NCI-H774 (cell line): ENCODE measurements at regions not wholly inside any gene's neighbourhood (a gene's known extent, or its start where the extent isn't known, plus 50 kb on each side); places are given as distances from the start of the nearest gene placed in this dataset.

ENCODE experiments used
- DNase-seq: peaks from one replicate; lab custom pipeline; 2025; lab: John Stamatoyannopoulos, UW

- peak; percentile 46 for DNase-seq
Observed at GRCh38 chr9:107749787-107750444, 260.3 kb upstream of the KLF4 start.

GRCh38 chr9:107744873-107745272 is 255.3 kb upstream of the KLF4 start:
- no peak for DNase-seq

- no peak for DNase-seq
Observed at GRCh38 chr9:107742531-107743309, 253.2 kb upstream of the KLF4 start.

GRCh38 chr9:107740088-107740980 is 250.8 kb upstream of the KLF4 start:
- DNase-seq, result no peak

GRCh38 chr9:107739601-107740082 is 250.1 kb upstream of the KLF4 start:
- no peak for DNase-seq

GRCh38 chr9:107738789-107739188 is 249.2 kb upstream of the KLF4 start:
- peak; percentile 0 for DNase-seq

GRCh38 chr9:107737987-107738743 is 248.6 kb upstream of the KLF4 start:
- DNase-seq, result peak; percentile 1

GRCh38 chr9:107737610-107737986 is 248.0 kb upstream of the KLF4 start:
- DNase-seq, result no peak

- DNase-seq, result no peak
Observed at GRCh38 chr9:107735821-107736220, 246.3 kb upstream of the KLF4 start.

GRCh38 chr9:107734256-107735013 is 244.9 kb upstream of the KLF4 start:
- DNase-seq, result no peak

GRCh38 chr9:107733523-107733894 is 243.9 kb upstream of the KLF4 start:
- peak; percentile 9 for DNase-seq

- no peak for DNase-seq
Observed at GRCh38 chr9:107732781-107733522, 243.4 kb upstream of the KLF4 start.

GRCh38 chr9:107731115-107731762 is 241.7 kb upstream of the KLF4 start:
- no peak for DNase-seq

GRCh38 chr9:107730666-107731065 is 241.1 kb upstream of the KLF4 start:
- no peak for DNase-seq

GRCh38 chr9:107727086-107727780 is 237.7 kb upstream of the KLF4 start:
- DNase-seq, result no peak

GRCh38 chr9:107723015-107723414 is 233.4 kb upstream of the KLF4 start:
- no peak for DNase-seq

GRCh38 chr9:107721705-107722245 is 232.2 kb upstream of the KLF4 start:
- DNase-seq, result no peak

GRCh38 chr9:107720501-107720900 is 230.9 kb upstream of the KLF4 start:
- DNase-seq, result no peak
